ENCODE measurements at regions not wholly inside any gene's neighbourhood (a gene's known extent, or its start where the extent isn't known, plus 50 kb on each side); places are given as distances from the start of the nearest gene placed in this dataset.

GRCh38 chr17:34502426-34502825 lies 77.0 kb upstream of the TMEM132E start:
- Histone ChIP-seq H3K79me1 (ENCODE audit: insufficient read depth, low read depth, low read length, poor library complexity, severe bottlenecking) (no peaks in the 10 kb centered on the region), H4K20me1 (ENCODE audit: control insufficient read depth, insufficient read depth, insufficient read length) (no peaks in the 10 kb centered on the region), H3K18ac (ENCODE audit: insufficient read length, low read depth, low read length) (no peak overlapping the region), H4K5ac (ENCODE audit: insufficient read length, low read depth, low read length) (no peak overlapping the region), H3K23me2 (ENCODE audit: insufficient read length, low read depth, low read length, poor library complexity, severe bottlenecking) (no peaks in the 10 kb centered on the region), H3T11ph (ENCODE audit: low read length) (no peak overlapping the region), H3K9me3 (ENCODE audit: control insufficient read depth, low read depth, low read length) (no peaks in the 10 kb centered on the region), H2BK15ac (ENCODE audit: low read depth, low read length) (no peak overlapping the region), H4K91ac (ENCODE audit: insufficient read length, low read depth, low read length) (no peak overlapping the region), H3K56ac (ENCODE audit: insufficient read length, low read depth, low read length) (no peak overlapping the region), H2BK12ac (ENCODE audit: insufficient read length, low read depth, low read length) (no peak overlapping the region), H3K23ac (ENCODE audit: insufficient read length, low read depth, low read length) (no peak overlapping the region), H4K8ac (replicated peaks; ENCODE audit: insufficient read length, low read depth, low read length) (no peak overlapping the region), H3K9ac (ENCODE audit: extremely low read depth, insufficient read length, low read length) (no peak overlapping the region), H2AK5ac (ENCODE audit: insufficient read length, low read length) (no peak overlapping the region), H3K79me2 (ENCODE audit: insufficient read depth, low read length) (no peaks in the 10 kb centered on the region), H3K4me2 (ENCODE audit: insufficient read depth, insufficient read length, low read length) (no peak overlapping the region), H2AFZ (ENCODE audit: low read length) (no peak overlapping the region), H3K27ac (ENCODE audit: insufficient read length, low read depth, low read length) (no peak overlapping the region), H2BK20ac (ENCODE audit: low read depth, low read length, poor library complexity, severe bottlenecking) (no peak overlapping the region), H2BK120ac (ENCODE audit: low read depth, low read length, poor library complexity, severe bottlenecking) (no peak overlapping the region), H2BK5ac (ENCODE audit: insufficient read length, low read length) (no peak overlapping the region), H3K4me1 (ENCODE audit: insufficient read depth, low read length) (no peaks in the 10 kb centered on the region), H3K27me3 (ENCODE audit: insufficient read depth, low read length) (no peaks in the 10 kb centered on the region; the same call in 1 of the 2 replicates), H3K4ac (ENCODE audit: low read depth, low read length) (no peak overlapping the region), H3K14ac (ENCODE audit: insufficient read depth, low read length) (no peak overlapping the region)
- H3K36me3 Mint-ChIP-seq (ENCODE audit: insufficient read depth in 1 of 3, low read depth in 3 of 3), result no peaks in the 10 kb centered on the region
- no peak overlapping the region for H3K4me3 Mint-ChIP-seq
- no peaks in the 10 kb centered on the region for H3K9me3 Mint-ChIP-seq
- H3K27me3 Mint-ChIP-seq (ENCODE audit: low read depth), result peaks cover 50% of the 10 kb centered on the region
- DNase-seq, result no peak
- H3K27ac Mint-ChIP-seq, result no peak overlapping the region
- no CpG with 5 or more reads among the region's 4 CpGs for WGBS (ENCODE audit: extremely low coverage, insufficient read length, low lambda C conversion rate)
- TF ChIP-seq CTCF (conservative IDR thresholded peaks at IDR 0.05), result no peak
- no peaks in the 10 kb centered on the region for H3K4me1 Mint-ChIP-seq
